Upper lobe of right lung (tissue), 1 donor: ENCODE measurements at regions not wholly inside any gene's neighbourhood (a gene's known extent, or its start where the extent isn't known, plus 50 kb on each side); places are given as distances from the start of the nearest gene placed in this dataset.
"Not testable (repeated sequence)": the region's sequence is repeated elsewhere in the genome, so short reads cannot be mapped to it uniquely, and the experiment has no call there.

Experiments
- ATAC-seq: fragments of 200-7000 bp; cut with Tn5 transposase; one replicate; pipeline ENCODE4 v1.9.1; 2020; ENCODE audit warnings: mild to moderate bottlenecking, moderate library complexity
- DNase-seq: peaks from one replicate; pipeline ENCODE4 v3.0.0-alpha.2; 2020
- H3K27ac ChIP-seq: fragments of 200-600 bp; one replicate; pipeline ENCODE4 v1.8.0; 2022
- H3K27me3 ChIP-seq: fragments of 200-600 bp; one replicate; pipeline ENCODE4 v1.8.0; 2022; ENCODE audit warnings: mild to moderate bottlenecking
- H3K36me3 ChIP-seq: fragments of 200-600 bp; one replicate; pipeline ENCODE4 v1.8.0; 2022
- H3K4me1 ChIP-seq: fragments of 200-600 bp; one replicate; pipeline ENCODE4 v1.8.0; 2022
- H3K4me3 ChIP-seq: fragments of 200-600 bp; one replicate; pipeline ENCODE4 v1.8.0; 2022; ENCODE audit warnings: mild to moderate bottlenecking
- H3K9me3 ChIP-seq: fragments of 200-600 bp; one replicate; pipeline ENCODE4 v1.8.0; 2022
- CTCF ChIP-seq: fragments of 200-600 bp; IDR thresholded peaks from one replicate; pipeline ENCODE4 v1.8.0; 2022; ENCODE audit warnings: antibody characterized with exemption
- intact Hi-C: fragments of 100-400 bp; cut with DNase I; formaldehyde crosslinking; loops from one replicate; pipeline ENCODE4 v1.11.0; 2022
- donor health status: DM: no; HTN: yes; CAD: no; lungs with severe emphysema.

- TF ChIP-seq CTCF: no peak
- no peak for ATAC-seq
- Histone ChIP-seq H3K4me1 (no peaks in the 10 kb centered on the region), H3K9me3 (no peaks in the 10 kb centered on the region), H3K27ac (no peak overlapping the region), H3K36me3 (no peaks in the 10 kb centered on the region), H3K27me3 (no peaks in the 10 kb centered on the region), H3K4me3 (no peak overlapping the region)
- intact Hi-C loops: no loop called here
- DNase-seq: no peak
Observed at GRCh38 chr11:90700789-90701439, 478.1 kb upstream of the CHORDC1 start.

- intact Hi-C loops: no loop called here
- no peak for ATAC-seq
- Histone ChIP-seq H3K4me3 (no peak overlapping the region), H3K36me3 (no peaks in the 10 kb centered on the region), H3K27me3 (no peaks in the 10 kb centered on the region), H3K27ac (no peak overlapping the region), H3K9me3 (no peaks in the 10 kb centered on the region), H3K4me1 (no peaks in the 10 kb centered on the region)
- no peak for TF ChIP-seq CTCF
- DNase-seq: no peak
Observed at GRCh38 chr11:90699791-90700400, 477.0 kb upstream of the CHORDC1 start.

GRCh38 chr11:90698238-90698637 is 475.4 kb upstream of the CHORDC1 start:
- intact Hi-C loops: no loop called here
- Histone ChIP-seq H3K27me3 (no peaks in the 10 kb centered on the region), H3K4me1 (no peaks in the 10 kb centered on the region), H3K36me3 (no peaks in the 10 kb centered on the region), H3K4me3 (no peak overlapping the region), H3K9me3 (no peaks in the 10 kb centered on the region), H3K27ac (no peak overlapping the region)
- DNase-seq (no peak), ATAC-seq (no peak)
- TF ChIP-seq CTCF: no peak

- H3K4me3 ChIP-seq, H3K4me1 ChIP-seq, H3K27me3 ChIP-seq, DNase-seq, H3K36me3 ChIP-seq, intact Hi-C loops, H3K9me3 ChIP-seq, ATAC-seq, H3K27ac ChIP-seq: not testable (repeated sequence)
Observed at GRCh38 chr11:90675496-90675895, 452.6 kb upstream of the CHORDC1 start.

GRCh38 chr11:90669094-90669493 is 446.2 kb upstream of the CHORDC1 start:
- Histone ChIP-seq H3K9me3 (no peaks in the 10 kb centered on the region), H3K36me3 (no peaks in the 10 kb centered on the region), H3K27me3 (no peaks in the 10 kb centered on the region), H3K4me1 (no peaks in the 10 kb centered on the region), H3K27ac (no peak overlapping the region), H3K4me3 (no peak overlapping the region)
- ATAC-seq: no peak
- DNase-seq: no peak
- TF ChIP-seq CTCF: no peak
- intact Hi-C loops: no loop called here

GRCh38 chr11:90668502-90668901 is 445.7 kb upstream of the CHORDC1 start:
- ATAC-seq (no peak), DNase-seq (no peak)
- H3K27ac ChIP-seq: no peak overlapping the region
- no peaks in the 10 kb centered on the region for H3K9me3 ChIP-seq
- no peaks in the 10 kb centered on the region for H3K36me3 ChIP-seq
- TF ChIP-seq CTCF: no peak
- H3K4me3 ChIP-seq: no peak overlapping the region
- intact Hi-C loops: no loop called here
- no peaks in the 10 kb centered on the region for H3K27me3 ChIP-seq
- H3K4me1 ChIP-seq: no peaks in the 10 kb centered on the region
